ENCODE measurements at regions not wholly inside any gene's neighbourhood (a gene's known extent, or its start where the extent isn't known, plus 50 kb on each side); places are given as distances from the start of the nearest gene placed in this dataset.

- TF ChIP-seq, protein P1, sequence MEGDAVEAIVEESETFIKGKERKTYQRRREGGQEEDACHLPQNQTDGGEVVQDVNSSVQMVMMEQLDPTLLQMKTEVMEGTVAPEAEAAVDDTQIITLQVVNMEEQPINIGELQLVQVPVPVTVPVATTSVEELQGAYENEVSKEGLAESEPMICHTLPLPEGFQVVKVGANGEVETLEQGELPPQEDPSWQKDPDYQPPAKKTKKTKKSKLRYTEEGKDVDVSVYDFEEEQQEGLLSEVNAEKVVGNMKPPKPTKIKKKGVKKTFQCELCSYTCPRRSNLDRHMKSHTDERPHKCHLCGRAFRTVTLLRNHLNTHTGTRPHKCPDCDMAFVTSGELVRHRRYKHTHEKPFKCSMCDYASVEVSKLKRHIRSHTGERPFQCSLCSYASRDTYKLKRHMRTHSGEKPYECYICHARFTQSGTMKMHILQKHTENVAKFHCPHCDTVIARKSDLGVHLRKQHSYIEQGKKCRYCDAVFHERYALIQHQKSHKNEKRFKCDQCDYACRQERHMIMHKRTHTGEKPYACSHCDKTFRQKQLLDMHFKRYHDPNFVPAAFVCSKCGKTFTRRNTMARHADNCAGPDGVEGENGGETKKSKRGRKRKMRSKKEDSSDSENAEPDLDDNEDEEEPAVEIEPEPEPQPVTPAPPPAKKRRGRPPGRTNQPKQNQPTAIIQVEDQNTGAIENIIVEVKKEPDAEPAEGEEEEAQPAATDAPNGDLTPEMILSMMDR (IDR thresholded peaks at IDR 0.05; ENCODE audit: extremely low read depth in 1 of 2, insufficient read depth in 1 of 2, low read depth in 1 of 2, low read length in 2 of 2) = no peak
- TF ChIP-seq EZH2 (IDR thresholded peaks at IDR 0.05; ENCODE audit: borderline replicate concordance, low read depth, low read length, severe bottlenecking) (no peak), POLR2AphosphoS5 (IDR thresholded peaks at IDR 0.05; ENCODE audit: insufficient read depth, low read depth, low read length) (no peak), POLR2A (IDR thresholded peaks at IDR 0.05; ENCODE audit: low read depth, low read length) (no peak), JUN (IDR thresholded peaks at IDR 0.05; ENCODE audit: borderline replicate concordance, insufficient read depth, insufficient read length, low read depth) (no peak), MAX (IDR thresholded peaks at IDR 0.05; ENCODE audit: insufficient read depth, insufficient read length) (no peak), FOS (IDR thresholded peaks at IDR 0.05; ENCODE audit: borderline replicate concordance, insufficient read depth, low read length) (no peak), MYC (IDR thresholded peaks at IDR 0.05; ENCODE audit: low read depth, low read length) (no peak), GATA2 (IDR thresholded peaks at IDR 0.05; ENCODE audit: insufficient read depth, insufficient read length, low read depth, low read length) (no peak)
Observed at GRCh38 chr10:128543151-128543550, 416.9 kb upstream of the MKI67 start.
